Suppressor macrophage treated with lipopolysaccharide for 4 hours (primary cell): ENCODE measurements at regions not wholly inside any gene's neighbourhood (a gene's known extent, or its start where the extent isn't known, plus 50 kb on each side); places are given as distances from the start of the nearest gene placed in this dataset.

Experiments used
- DNase-seq: peaks from one replicate; pipeline ENCODE4 v3.0.0-alpha.2; 2020

DNA sequence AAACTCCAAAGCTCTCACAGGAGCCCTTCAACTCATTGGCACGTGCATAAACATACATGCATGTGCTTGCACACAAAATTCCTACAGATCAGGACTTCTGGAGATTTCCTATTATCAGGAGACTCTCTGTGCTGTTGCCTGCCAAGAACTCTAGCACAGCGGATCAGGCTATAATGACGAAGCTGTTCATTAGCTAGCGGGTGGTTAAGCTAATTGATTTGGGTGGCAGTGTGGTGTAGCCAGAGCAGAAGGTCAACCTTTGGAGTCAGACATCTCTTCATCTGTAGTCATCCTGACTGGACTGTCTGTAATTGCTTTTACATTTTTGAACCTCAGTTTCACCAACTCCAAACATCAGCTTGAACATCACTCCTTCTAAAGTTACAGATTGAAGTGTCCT is 69.0 kb downstream of the KIF2B start:
- no peak for DNase-seq

GRCh38 chr17:53892222-53892621 is 69.5 kb downstream of the KIF2B start:
- no peak for DNase-seq

DNA sequence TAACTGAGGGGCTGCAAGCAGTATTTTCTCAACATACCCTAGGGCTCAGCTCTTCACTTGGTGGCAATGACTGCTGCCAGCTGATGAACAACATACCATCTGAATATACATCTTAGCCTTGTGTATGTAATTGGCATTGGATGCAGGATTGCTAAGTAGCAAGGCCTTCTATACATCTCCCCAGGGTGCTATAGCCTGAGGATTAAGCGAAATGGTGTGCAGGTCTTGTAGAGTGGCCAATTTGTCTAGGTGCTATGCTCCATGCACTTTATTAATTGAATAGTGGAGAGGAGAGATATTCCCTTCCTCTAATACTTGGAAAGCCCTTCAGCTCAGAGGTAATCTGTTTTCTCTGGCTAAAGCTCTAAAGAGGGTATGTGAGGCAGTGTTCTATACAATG is 71.9 kb downstream of the KIF2B start:
- no peak for DNase-seq

GRCh38 chr17:53896047-53896446 is 73.3 kb downstream of the KIF2B start:
- DNase-seq = no peak

GRCh38 chr17:53900951-53901350 is 78.2 kb downstream of the KIF2B start:
- DNase-seq = no peak

- DNase-seq = no peak
Measured at GRCh38 chr17:53907435-53907834, 84.7 kb downstream of the KIF2B start.

DNA sequence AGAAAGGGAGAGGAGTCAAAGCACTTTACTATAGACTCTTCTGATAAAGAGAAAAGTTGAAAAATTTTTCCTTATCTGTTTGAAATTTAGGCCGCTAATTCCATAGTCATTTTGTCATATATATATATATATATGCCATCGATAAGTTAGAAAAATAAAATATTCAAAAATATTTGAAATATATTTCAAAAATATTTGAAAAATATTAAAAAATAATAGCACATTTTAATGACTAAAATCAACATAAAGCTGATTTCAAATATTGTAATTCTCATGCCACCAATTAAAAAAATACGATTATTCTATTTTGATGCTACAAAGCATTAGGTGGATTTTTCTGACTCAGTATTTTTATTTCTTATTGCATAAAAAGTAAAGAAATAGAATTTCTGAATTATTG is 87.1 kb downstream of the KIF2B start:
- DNase-seq = no peak

- no peak for DNase-seq
Measured at GRCh38 chr17:53912117-53912516, 89.4 kb downstream of the KIF2B start.

- DNase-seq = no peak
Measured at GRCh38 chr17:53919356-53919755, 96.6 kb downstream of the KIF2B start.

GRCh38 chr17:53924530-53925455 is 102.1 kb downstream of the KIF2B start:
- DNase-seq = no peak

DNA sequence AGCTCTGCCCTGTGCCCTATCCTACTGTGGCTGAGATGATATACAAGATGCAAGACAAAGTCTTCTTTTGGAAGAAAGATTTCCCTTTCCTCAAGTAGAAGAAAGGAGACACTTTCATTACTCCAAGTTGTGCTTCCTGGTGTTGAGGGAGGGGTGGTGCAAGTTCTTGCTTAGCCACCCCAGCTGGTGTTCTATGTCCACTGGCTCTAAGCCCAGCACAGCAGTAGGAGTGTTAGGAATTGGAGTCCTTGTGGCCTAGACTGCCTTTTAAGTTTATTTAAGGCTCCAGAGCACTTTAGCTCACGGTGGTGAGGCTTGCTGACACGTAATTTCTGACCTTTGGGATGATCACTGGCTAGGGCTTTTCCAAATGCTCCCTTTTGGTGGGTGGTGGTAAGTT is 109.7 kb downstream of the KIF2B start:
- DNase-seq = no peak

DNA sequence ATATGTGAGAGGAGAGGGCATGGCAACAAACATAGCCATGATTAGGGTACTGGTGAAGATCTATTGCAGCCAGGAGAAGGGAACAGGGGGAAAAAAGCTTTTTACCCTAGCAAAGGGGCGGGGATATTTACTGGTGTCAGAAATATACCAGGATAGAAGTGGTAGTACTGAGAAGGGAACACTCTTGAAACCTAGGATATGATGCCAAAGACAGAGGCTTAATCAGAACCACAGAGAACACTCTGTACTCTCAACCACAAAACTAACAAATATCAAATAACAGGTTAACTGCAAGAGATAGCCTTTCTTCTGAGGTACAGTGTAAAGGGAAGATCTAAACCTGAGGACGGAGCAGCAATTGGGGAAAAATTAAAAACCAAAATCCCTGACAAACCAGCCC is 112.2 kb downstream of the KIF2B start:
- DNase-seq = no peak

- DNase-seq = no peak
Measured at GRCh38 chr17:53941231-53941630, 118.5 kb downstream of the KIF2B start.

- no peak for DNase-seq
Measured at GRCh38 chr17:53942436-53942835, 119.7 kb downstream of the KIF2B start.

DNA sequence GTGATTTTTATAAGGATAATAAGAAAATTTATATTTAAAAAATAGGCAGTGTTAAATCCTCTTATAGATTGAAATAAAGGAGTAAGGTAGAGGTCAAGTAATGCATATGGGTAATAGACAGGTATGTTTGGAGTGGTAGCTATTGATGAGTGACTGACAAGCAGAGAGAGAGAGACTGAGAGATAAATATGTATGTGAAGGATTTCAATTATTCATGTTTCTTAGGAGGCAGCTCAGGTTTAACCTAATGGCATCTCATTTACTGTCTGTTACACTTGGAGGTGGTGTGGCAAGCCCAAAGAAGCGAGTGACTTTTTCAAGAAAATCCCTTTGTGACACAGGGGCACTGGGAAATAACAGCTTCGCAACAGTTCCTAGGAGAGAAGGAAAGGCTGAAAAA is 120.2 kb downstream of the KIF2B start:
- no peak for DNase-seq

DNA sequence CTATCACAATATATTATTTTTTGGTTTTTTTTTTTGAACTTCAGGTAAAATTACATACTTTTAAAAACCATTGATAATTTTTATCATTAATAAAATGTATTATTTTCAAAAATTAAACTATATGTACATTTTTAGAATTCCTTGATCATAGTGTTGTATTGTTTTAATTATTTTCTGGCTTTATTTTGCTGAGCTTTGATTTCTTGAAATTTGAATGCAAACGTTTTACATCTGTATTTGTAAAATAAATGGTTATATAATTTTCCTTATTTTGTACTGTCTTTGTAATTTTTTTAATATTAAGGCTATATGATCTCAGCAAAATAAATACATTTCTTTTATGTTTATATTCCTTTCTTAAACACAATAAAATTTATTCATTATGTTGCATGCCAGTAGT is 125.6 kb downstream of the KIF2B start:
- no peak for DNase-seq

- no peak for DNase-seq
Measured at GRCh38 chr17:53949473-53950090, 126.9 kb downstream of the KIF2B start.

- no peak for DNase-seq
Measured at GRCh38 chr17:53950207-53950857, 127.6 kb downstream of the KIF2B start.

GRCh38 chr17:53950858-53951250 is 128.1 kb downstream of the KIF2B start:
- no peak for DNase-seq

DNA sequence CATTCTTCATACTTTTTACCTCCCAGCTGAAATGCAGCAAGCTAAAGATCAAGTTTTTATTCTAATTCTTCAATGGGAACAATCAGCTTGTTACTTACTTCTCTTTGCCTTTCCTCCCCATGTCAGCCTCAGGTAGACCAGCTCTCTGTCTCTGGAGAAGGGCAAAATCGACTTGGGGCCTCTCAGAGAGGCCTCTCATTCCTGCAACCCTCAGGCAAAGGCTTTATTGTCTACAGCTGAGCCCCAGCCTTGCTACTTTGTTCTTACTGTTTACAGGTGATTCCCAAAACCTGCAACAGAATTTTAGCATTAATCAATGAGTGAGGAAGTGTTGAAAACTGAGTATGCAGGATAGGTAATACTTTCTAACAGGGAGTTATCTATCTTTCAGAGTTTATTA is 148.6 kb downstream of the KIF2B start:
- no peak for DNase-seq

DNA sequence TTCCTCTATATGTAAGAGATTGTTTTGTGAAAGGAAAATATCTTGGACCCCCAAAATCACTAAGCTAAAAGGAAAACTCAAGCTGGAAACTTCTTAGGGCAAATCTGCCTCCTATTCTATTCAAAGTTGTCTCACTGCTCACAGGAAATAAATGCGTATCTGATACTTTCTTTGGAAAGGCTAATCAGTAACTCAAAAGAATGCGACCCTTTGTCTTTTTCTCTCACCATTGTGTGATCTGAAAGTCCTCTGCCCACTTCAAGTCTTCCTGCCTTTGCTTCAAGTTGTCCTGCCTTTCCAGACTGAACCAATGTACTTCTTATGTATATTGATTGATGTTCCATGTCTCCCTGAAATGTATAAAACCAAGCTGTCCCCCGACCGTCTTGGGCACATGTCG is 157.3 kb downstream of the KIF2B start:
- no peak for DNase-seq

DNA sequence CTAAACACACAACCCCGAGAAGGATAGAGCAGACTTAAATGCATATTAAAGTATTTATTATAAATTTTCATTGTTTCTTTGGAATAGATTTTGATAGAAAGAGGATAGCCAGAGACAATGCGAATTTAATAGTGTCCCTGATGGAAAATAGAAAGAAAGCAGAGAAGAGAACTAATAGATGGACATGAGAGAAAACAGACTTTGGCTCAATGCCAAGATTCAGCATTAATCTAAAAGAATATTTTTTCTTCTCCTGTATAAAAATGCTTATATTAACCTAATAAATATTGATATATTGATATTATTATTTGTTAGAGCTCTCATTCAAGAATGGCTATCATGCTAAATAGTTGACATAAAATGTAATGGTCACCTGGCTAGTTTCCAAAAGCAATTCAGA is 173.4 kb downstream of the KIF2B start:
- DNase-seq = no peak

DNA sequence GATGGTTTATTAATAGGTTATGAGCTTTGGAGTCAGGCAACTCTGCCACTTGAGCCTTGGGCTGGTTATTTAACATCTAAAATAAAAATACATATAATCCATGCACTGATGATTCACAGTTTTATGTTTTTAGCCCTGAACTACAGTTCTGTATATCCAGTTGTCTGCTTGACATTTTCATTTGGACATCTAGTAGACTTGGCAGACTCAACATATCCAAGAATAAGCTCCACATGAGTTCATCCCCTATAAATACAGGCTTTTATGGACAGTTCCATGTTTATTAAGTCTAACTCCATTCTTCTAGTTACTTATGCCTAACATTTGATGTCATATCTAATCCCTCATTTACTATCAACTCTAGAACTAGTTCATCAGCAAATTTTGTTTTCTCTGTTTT is 174.2 kb downstream of the KIF2B start:
- DNase-seq = no peak

- no peak for DNase-seq
Measured at GRCh38 chr17:54007855-54008254, 185.1 kb downstream of the KIF2B start.
